ENCODE measurements at regions not wholly inside any gene's neighbourhood (a gene's known extent, or its start where the extent isn't known, plus 50 kb on each side); places are given as distances from the start of the nearest gene placed in this dataset.

DNA sequence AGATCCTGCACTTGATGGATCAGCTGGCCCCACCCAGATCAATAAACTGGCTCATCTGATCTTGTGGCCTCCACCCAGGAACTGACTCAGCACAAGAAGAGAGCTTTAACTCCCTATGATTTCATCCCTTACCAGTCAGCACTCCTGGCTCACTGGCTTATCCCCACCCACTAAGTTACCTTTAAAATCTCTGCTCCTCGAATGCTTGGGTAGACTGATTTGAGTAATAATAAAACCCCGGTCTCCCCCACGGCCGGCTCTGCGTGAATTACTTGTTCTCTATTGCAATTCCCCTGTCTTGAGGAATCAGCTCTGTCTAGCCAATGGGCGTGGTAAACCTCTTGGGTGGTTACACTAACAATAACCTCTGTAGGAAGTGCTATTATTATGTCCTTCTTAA, 83.7 kb downstream of the MBL2 start:
- Mint-ChIP-seq H3K4me1 (no peaks in the 10 kb centered on the region), H3K27me3 (no peaks in the 10 kb centered on the region), H3K4me3 (no peak overlapping the region), H3K36me3 (no peaks in the 10 kb centered on the region), H3K27ac (no peak overlapping the region), H3K9me3 (peaks cover 6 to 14% (median 9%) of the 10 kb centered on the region in 3 donors)
- Histone ChIP-seq H3K4me1 (ENCODE audit: control insufficient read depth in 1 of 2, extremely low read depth in 1 of 2, insufficient read depth in 2 of 2, low read length in 2 of 2) (no peaks in the 10 kb centered on the region), H3K4me3 (ENCODE audit: control insufficient read depth in 1 of 2, extremely low read depth in 1 of 2, low read length in 1 of 2) (no peak overlapping the region), H3K9me3 (no peaks in the 10 kb centered on the region), H3K27me3 (replicated peaks in 1 of 2; ENCODE audit: control insufficient read depth in 2 of 2, extremely low read depth in 1 of 2, insufficient read depth in 2 of 2, low read length in 1 of 2) (no peaks in the 10 kb centered on the region), H3K27ac (ENCODE audit: low read length) (no peak overlapping the region), H3K36me3 (ENCODE audit: control insufficient read depth in 2 of 2, extremely low read depth in 1 of 2, insufficient read depth in 1 of 2, low read length in 1 of 2) (no peaks in the 10 kb centered on the region)
- 100% methylated on average over 4 of the region's 6 CpGs for WGBS (ENCODE audit: insufficient coverage)
- CTCF ChIA-PET: no interaction called here
- ATAC-seq (replicated peaks in 1 of 4): no peak
- POLR2A ChIA-PET: interaction anchor here in 1 of 2 donors (0.6 kb wide), 1 partner anchor 11 kb away, joined by 4 read pairs; no protein-coding TSS in a partner anchor
- DNase-seq: no peak

DNA sequence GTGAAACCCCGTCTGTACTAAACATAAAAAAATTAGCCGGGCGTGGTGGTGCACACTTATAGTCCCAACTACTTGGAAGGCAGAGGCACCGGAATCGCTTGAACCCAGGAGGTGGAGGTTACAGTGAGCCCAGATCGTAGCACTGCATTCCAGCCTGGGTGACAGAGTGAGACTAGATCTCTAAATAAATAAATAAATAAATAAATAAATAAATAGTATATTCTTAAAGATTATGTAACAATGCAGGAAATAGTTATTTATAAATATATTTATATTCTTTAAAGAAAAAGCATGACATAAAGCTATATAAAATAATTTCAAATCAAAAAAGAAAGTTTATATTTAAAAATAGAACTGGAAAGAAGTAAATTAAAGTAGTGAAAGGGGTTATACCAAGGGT, 76.4 kb downstream of the MBL2 start:
- Histone ChIP-seq H3K27me3 (replicated peaks in 1 of 2; ENCODE audit: control insufficient read depth in 2 of 2, extremely low read depth in 1 of 2, insufficient read depth in 2 of 2, low read length in 1 of 2) (no peaks in the 10 kb centered on the region), H3K36me3 (ENCODE audit: control insufficient read depth in 2 of 2, extremely low read depth in 1 of 2, insufficient read depth in 1 of 2, low read length in 1 of 2) (no peaks in the 10 kb centered on the region), H3K4me1 (ENCODE audit: control insufficient read depth in 1 of 2, extremely low read depth in 1 of 2, insufficient read depth in 2 of 2, low read length in 2 of 2) (no peaks in the 10 kb centered on the region), H3K27ac (ENCODE audit: low read length) (no peak overlapping the region), H3K4me3 (ENCODE audit: control insufficient read depth in 1 of 2, extremely low read depth in 1 of 2, low read length in 1 of 2) (no peak overlapping the region), H3K9me3 (no peaks in the 10 kb centered on the region)
- WGBS (ENCODE audit: insufficient coverage): no CpG with 5 or more reads among the region's 6 CpGs
- Mint-ChIP-seq H3K27ac (no peak overlapping the region), H3K27me3 (no peaks in the 10 kb centered on the region), H3K4me1 (no peaks in the 10 kb centered on the region), H3K4me3 (no peak overlapping the region), H3K36me3 (no peaks in the 10 kb centered on the region), H3K9me3 (peaks cover 5 to 10% (median 9%) of the 10 kb centered on the region in 3 donors)
- DNase-seq (no peak), ATAC-seq (replicated peaks in 1 of 4) (no peak)
- POLR2A ChIA-PET: no interaction called here
- CTCF ChIA-PET: no interaction called here

DNA sequence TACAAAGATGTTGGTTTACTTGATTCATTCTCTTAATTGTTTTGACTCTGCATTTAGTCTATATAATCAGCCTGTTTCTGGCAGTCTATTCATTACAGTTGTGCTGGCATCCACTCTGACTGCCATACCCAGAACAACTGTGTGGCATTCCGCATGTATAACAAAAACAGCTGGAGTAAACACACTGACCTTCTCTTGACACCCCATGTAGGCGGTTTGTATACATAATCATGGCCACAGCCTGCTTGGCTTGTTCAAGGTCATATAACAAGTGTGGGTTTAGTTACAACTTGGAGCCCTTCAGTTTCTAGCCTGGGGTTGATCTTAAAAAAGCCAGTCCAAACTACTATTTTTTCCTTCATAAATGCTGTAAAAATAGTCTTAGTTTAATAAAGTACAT, 70.9 kb downstream of the MBL2 start:
- ATAC-seq (replicated peaks in 1 of 4) (no peak), DNase-seq (no peak)
- H3K27me3 Mint-ChIP-seq: no peaks in the 10 kb centered on the region
- H3K27ac Mint-ChIP-seq: no peak overlapping the region
- no peaks in the 10 kb centered on the region for H3K9me3 ChIP-seq
- H3K9me3 Mint-ChIP-seq: no peaks in the 10 kb centered on the region
- no peaks in the 10 kb centered on the region for H3K27me3 ChIP-seq (replicated peaks in 1 of 2; ENCODE audit: control insufficient read depth in 2 of 2, extremely low read depth in 1 of 2, insufficient read depth in 2 of 2, low read length in 1 of 2)
- H3K36me3 Mint-ChIP-seq: no peaks in the 10 kb centered on the region
- H3K4me1 Mint-ChIP-seq: no peaks in the 10 kb centered on the region
- whole genome bisulfite sequencing (ENCODE audit: insufficient coverage): no CpG with 5 or more reads among the region's 2 CpGs
- ChIA-PET CTCF (no interaction called here), POLR2A (no interaction called here)
- no peaks in the 10 kb centered on the region for H3K36me3 ChIP-seq (ENCODE audit: control insufficient read depth in 2 of 2, extremely low read depth in 1 of 2, insufficient read depth in 1 of 2, low read length in 1 of 2)
- H3K4me3 Mint-ChIP-seq: no peak overlapping the region
- H3K4me3 ChIP-seq (ENCODE audit: control insufficient read depth in 1 of 2, extremely low read depth in 1 of 2, low read length in 1 of 2): no peak overlapping the region
- no peaks in the 10 kb centered on the region for H3K4me1 ChIP-seq (ENCODE audit: control insufficient read depth in 1 of 2, extremely low read depth in 1 of 2, insufficient read depth in 2 of 2, low read length in 2 of 2)
- H3K27ac ChIP-seq (ENCODE audit: low read length): no peak overlapping the region

DNA sequence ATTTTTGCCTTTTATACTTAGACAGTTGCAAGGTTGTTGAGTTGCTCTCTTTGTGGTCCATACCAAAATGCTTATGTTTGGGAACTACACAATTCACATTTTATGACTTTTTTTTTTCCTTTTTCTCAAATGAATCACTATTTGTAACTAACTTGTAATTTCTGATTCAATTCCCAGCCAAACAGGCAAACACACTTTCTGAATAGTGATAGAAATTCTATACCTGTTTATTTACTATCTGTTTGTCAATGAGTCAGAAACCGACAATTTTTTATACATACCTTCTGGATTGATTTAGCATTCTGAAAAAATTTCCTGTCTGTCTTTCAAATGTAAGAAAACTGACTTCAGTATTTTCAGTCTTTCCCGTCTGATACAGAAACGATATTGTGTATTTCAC, 69.1 kb downstream of the MBL2 start:
- ChIA-PET POLR2A (no interaction called here), CTCF (no interaction called here)
- no peaks in the 10 kb centered on the region for H3K4me1 Mint-ChIP-seq
- Histone ChIP-seq H3K27ac (ENCODE audit: low read length) (no peak overlapping the region), H3K9me3 (no peaks in the 10 kb centered on the region), H3K36me3 (ENCODE audit: control insufficient read depth in 2 of 2, extremely low read depth in 1 of 2, insufficient read depth in 1 of 2, low read length in 1 of 2) (no peaks in the 10 kb centered on the region), H3K4me3 (ENCODE audit: control insufficient read depth in 1 of 2, extremely low read depth in 1 of 2, low read length in 1 of 2) (no peak overlapping the region), H3K27me3 (replicated peaks in 1 of 2; ENCODE audit: control insufficient read depth in 2 of 2, extremely low read depth in 1 of 2, insufficient read depth in 2 of 2, low read length in 1 of 2) (no peaks in the 10 kb centered on the region), H3K4me1 (ENCODE audit: control insufficient read depth in 1 of 2, extremely low read depth in 1 of 2, insufficient read depth in 2 of 2, low read length in 2 of 2) (no peaks in the 10 kb centered on the region)
- no peak for DNase-seq
- no peaks in the 10 kb centered on the region for H3K9me3 Mint-ChIP-seq
- no peak for ATAC-seq (replicated peaks in 1 of 4)
- WGBS (ENCODE audit: insufficient coverage): no CpG with 5 or more reads among the region's 3 CpGs
- H3K27ac Mint-ChIP-seq: no peak overlapping the region
- H3K36me3 Mint-ChIP-seq: no peaks in the 10 kb centered on the region
- no peaks in the 10 kb centered on the region for H3K27me3 Mint-ChIP-seq
- no peak overlapping the region for H3K4me3 Mint-ChIP-seq

DNA sequence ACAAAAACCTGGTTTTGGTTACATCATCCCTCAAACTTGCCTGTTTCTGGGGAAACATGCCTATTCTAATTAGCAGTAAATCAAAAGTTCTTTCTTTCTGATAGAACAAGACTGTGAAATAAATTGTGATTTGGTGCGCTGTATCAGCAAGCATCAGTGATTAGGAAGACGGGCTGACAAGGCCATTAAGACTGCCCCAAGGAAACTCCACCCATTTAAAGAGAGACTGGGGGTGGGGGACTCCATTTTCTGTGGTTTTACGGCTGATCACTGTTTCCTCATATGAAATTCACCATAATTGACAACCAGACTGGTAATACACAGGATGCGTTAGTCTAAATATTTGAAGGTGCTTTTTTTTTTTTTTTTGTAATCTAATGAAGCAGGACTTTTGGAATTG, 68.7 kb downstream of the MBL2 start:
- Histone ChIP-seq H3K36me3 (ENCODE audit: control insufficient read depth in 2 of 2, extremely low read depth in 1 of 2, insufficient read depth in 1 of 2, low read length in 1 of 2) (no peaks in the 10 kb centered on the region), H3K9me3 (no peaks in the 10 kb centered on the region), H3K4me3 (ENCODE audit: control insufficient read depth in 1 of 2, extremely low read depth in 1 of 2, low read length in 1 of 2) (no peak overlapping the region), H3K27ac (ENCODE audit: low read length) (no peak overlapping the region), H3K4me1 (ENCODE audit: control insufficient read depth in 1 of 2, extremely low read depth in 1 of 2, insufficient read depth in 2 of 2, low read length in 2 of 2) (no peaks in the 10 kb centered on the region), H3K27me3 (replicated peaks in 1 of 2; ENCODE audit: control insufficient read depth in 2 of 2, extremely low read depth in 1 of 2, insufficient read depth in 2 of 2, low read length in 1 of 2) (no peaks in the 10 kb centered on the region)
- POLR2A ChIA-PET: no interaction called here
- ATAC-seq (replicated peaks in 1 of 4) (no peak), DNase-seq (no peak)
- Mint-ChIP-seq H3K9me3 (no peaks in the 10 kb centered on the region), H3K36me3 (no peaks in the 10 kb centered on the region), H3K27me3 (no peaks in the 10 kb centered on the region), H3K27ac (no peak overlapping the region), H3K4me3 (no peak overlapping the region), H3K4me1 (no peaks in the 10 kb centered on the region)
- WGBS (ENCODE audit: insufficient coverage): no CpG with 5 or more reads among the region's 4 CpGs
- CTCF ChIA-PET: interaction anchor here in 1 of 2 donors (0.7 kb wide), 1 partner anchor 69 kb away, joined by 7 read pairs; no protein-coding TSS in a partner anchor

DNA sequence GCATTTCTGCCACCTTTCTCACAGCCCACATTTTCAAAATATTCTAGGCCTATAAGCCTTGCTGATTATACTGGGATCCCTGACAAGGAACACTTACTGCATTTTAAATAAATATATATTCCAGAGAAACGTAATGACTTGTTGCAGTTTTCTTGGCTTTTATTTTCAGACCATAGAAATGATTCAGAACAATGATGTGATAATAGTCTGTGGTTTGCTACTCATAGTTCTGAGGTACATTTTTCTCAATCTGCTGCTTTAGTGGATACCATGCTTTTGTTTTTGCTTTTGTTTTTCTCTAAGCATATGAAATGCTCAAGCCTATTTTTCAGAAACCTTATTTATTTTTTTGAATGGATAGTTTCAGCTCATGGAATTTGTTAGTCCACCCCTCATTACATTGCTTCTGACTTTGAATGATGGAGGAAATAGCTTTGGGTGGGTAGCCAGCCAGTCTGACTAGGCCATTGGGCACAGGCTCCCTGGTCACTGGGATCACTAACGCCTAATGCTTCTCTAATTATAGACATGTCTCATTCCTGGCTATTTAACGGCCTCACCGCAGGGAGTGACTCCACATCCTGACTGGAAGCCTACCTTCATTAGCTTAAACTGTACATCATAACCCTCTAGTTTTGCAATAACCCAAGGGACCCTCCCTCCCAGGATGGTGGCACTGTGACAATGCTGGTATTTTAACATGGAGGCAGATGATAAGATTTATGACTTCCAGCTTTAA, 66.1 kb downstream of the MBL2 start:
- Mint-ChIP-seq H3K36me3 (no peaks in the 10 kb centered on the region), H3K9me3 (no peaks in the 10 kb centered on the region), H3K27ac (no peak overlapping the region), H3K4me3 (no peak overlapping the region), H3K4me1 (no peaks in the 10 kb centered on the region), H3K27me3 (no peaks in the 10 kb centered on the region)
- Histone ChIP-seq H3K4me3 (ENCODE audit: control insufficient read depth in 1 of 2, extremely low read depth in 1 of 2, low read length in 1 of 2) (no peak overlapping the region), H3K4me1 (ENCODE audit: control insufficient read depth in 1 of 2, extremely low read depth in 1 of 2, insufficient read depth in 2 of 2, low read length in 2 of 2) (no peaks in the 10 kb centered on the region), H3K27ac (ENCODE audit: low read length) (no peak overlapping the region), H3K27me3 (replicated peaks in 1 of 2; ENCODE audit: control insufficient read depth in 2 of 2, extremely low read depth in 1 of 2, insufficient read depth in 2 of 2, low read length in 1 of 2) (no peaks in the 10 kb centered on the region), H3K36me3 (ENCODE audit: control insufficient read depth in 2 of 2, extremely low read depth in 1 of 2, insufficient read depth in 1 of 2, low read length in 1 of 2) (no peaks in the 10 kb centered on the region), H3K9me3 (no peaks in the 10 kb centered on the region)
- DNase-seq (no peak), ATAC-seq (replicated peaks in 1 of 4) (no peak)
- ChIA-PET CTCF (no interaction called here), POLR2A (no interaction called here)
- 100% methylated on average over 3 of the region's 4 CpGs for WGBS (ENCODE audit: insufficient coverage)
